ENCODE measurements at regions not wholly inside any gene's neighbourhood (a gene's known extent, or its start where the extent isn't known, plus 50 kb on each side); places are given as distances from the start of the nearest gene placed in this dataset.

DNA sequence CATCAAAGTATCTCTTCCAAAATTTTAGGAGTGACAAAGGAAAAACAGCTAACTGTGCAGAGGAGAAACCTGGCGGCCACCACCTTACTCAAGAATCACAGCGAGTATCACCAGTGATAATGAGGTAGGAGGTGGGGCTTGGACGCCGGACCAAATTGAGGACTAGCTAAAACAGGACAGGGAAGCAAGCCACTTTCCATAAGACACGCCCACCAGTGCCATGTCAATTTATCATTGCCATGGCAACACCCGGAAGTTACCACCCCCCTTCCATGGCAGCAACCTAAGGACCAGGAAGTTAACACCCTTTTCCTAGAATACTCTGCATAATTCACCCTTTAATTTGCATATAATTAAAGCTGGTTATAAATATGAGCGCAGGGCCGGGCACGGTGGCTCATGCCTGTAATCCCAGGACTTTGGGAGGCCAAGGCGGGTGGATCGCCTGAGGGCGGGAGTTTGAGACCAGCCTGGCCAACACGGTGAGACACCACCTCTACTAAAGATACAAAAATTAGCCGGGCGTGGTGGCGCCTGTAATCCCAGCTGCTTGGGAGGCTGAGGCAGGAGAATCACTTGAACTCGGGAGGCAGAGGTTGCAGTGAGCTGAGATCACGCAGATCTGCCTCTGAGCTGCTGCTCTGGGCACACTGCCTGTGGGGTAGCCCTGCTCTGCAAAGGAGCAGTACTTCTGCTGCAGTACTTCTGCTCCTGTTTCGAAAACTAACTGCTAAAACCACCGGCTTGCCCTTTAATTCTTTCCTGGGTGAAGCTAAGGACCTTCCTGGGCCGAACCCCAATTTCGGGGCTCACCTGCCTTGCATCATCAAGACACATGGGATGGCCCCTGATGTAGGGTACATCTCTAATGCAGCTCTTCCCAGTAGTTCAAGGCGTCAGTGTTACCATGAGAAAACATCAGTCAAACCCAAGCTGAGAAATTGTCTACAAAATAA, 116.7 kb downstream of the HMX1 start:
- TF ChIP-seq POLR2A (IDR thresholded peaks at IDR 0.05) (no peak), CTCF (IDR thresholded peaks at IDR 0.05) (no peak)

Measured in tibial nerve (tissue), 3 donors.